Hepatocyte (in vitro differentiated cells): ENCODE measurements at regions not wholly inside any gene's neighbourhood (a gene's known extent, or its start where the extent isn't known, plus 50 kb on each side); places are given as distances from the start of the nearest gene placed in this dataset.

Experiments
- DNase-seq: peaks from one replicate; pipeline ENCODE4 v3.0.0-alpha.2; 2016; ENCODE audit warnings: low spot score
- H2AFZ ChIP-seq: fragments of 200-600 bp; sonication (generic); 2 replicates; pipeline ENCODE4 v1.6.0; 2016; ENCODE audit warnings: antibody characterized with exemption, mild to moderate bottlenecking
- H3K27ac ChIP-seq: fragments of 200-600 bp; sonication (generic); 2 replicates; pipeline ENCODE4 v1.5.1; 2016; ENCODE audit warnings: mild to moderate bottlenecking
- H3K27me3 ChIP-seq: fragments of 200-600 bp; sonication (generic); 2 replicates; pipeline ENCODE4 v1.6.1; 2016
- H3K36me3 ChIP-seq: fragments of 200-600 bp; sonication (generic); replicated peaks from 2 replicates; pipeline ENCODE4 v1.5.1; 2016; ENCODE audit warnings: low read depth; ENCODE audit not compliant: insufficient read depth
- H3K4me1 ChIP-seq: fragments of 200-600 bp; sonication (generic); 2 replicates; pipeline ENCODE4 v1.5.1; 2016; ENCODE audit warnings: mild to moderate bottlenecking, moderate library complexity; ENCODE audit not compliant: insufficient read depth
- H3K4me2 ChIP-seq: fragments of 200-600 bp; sonication (generic); 2 replicates; pipeline ENCODE4 v1.6.0; 2016
- H3K4me3 ChIP-seq: fragments of 200-600 bp; sonication (generic); 2 replicates; pipeline ENCODE4 v1.5.1; 2016; ENCODE audit warnings: mild to moderate bottlenecking
- H3K79me2 ChIP-seq: fragments of 200-600 bp; sonication (generic); 2 replicates; pipeline ENCODE4 v1.6.0; 2017; ENCODE audit warnings: mild to moderate bottlenecking
- H3K9me2 ChIP-seq: fragments of 200-600 bp; sonication (generic); replicated peaks from 2 replicates; pipeline ENCODE4 v1.6.0; 2017; ENCODE audit warnings: mild to moderate bottlenecking; ENCODE audit not compliant: insufficient read depth
- H3K9me3 ChIP-seq: fragments of 200-600 bp; sonication (generic); 2 replicates; pipeline ENCODE4 v1.5.1; 2016; ENCODE audit warnings: low read depth, mild to moderate bottlenecking
- H4K20me1 ChIP-seq: fragments of 200-600 bp; sonication (generic); 2 replicates; pipeline ENCODE4 v1.6.0; 2016; ENCODE audit warnings: mild to moderate bottlenecking; ENCODE audit not compliant: insufficient read depth, poor library complexity, severe bottlenecking
- CTCF ChIP-seq: fragments of 200-600 bp; sonication (generic); IDR thresholded peaks from 2 replicates; pipeline ENCODE4 v1.5.1; 2016; ENCODE audit warnings: antibody characterized with exemption, mild to moderate bottlenecking; ENCODE audit not compliant: poor library complexity
- EZH2 ChIP-seq: fragments of 200-600 bp; sonication (generic); IDR thresholded peaks from 2 replicates; pipeline ENCODE4 v1.6.1; 2016; ENCODE audit warnings: antibody characterized with exemption, mild to moderate bottlenecking, borderline replicate concordance
- EZH2phosphoT487 ChIP-seq: fragments of 200-600 bp; sonication (generic); IDR thresholded peaks from one replicate; pipeline ENCODE4 v1.6.1; 2018; ENCODE audit warnings: antibody characterized with exemption, mild to moderate bottlenecking, low read depth, moderate library complexity; ENCODE audit not compliant: unreplicated experiment, severe bottlenecking
- WGBS: methylation state at CpG from one replicate; pipeline ENCODE4 v1.1.6; 2016; ENCODE audit warnings: low lambda C conversion rate; ENCODE audit errors: missing lambda C conversion rate; 5-methylcytosine and 5-hydroxymethylcytosine counted together

DNA sequence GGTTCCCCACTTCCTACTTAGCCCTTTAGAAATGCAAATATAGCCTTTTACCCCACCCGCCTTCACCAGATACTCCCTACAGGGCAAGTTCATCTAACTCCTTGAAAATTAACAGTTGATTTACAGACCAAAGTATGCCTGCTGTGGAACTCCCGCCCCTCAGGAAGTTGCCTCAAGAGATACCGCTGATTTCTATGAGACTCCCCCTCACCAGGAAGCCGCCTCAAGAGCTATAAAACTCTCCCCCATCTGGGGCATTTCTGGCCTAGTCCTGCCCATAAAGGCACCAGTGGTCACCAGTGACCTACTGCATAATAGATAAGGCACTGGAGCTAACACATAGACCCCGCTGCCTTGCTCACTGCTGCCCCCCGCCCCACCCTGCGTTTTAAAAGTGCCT lies 201.7 kb upstream of the UBL3 start:
- H3K4me1 ChIP-seq, result no peaks in the 10 kb centered on the region
- H4K20me1 ChIP-seq, result no peaks in the 10 kb centered on the region
- H3K4me3 ChIP-seq, result no peak overlapping the region
- H3K4me2 ChIP-seq, result no peak overlapping the region
- no peaks in the 10 kb centered on the region for H3K9me2 ChIP-seq
- no peak overlapping the region for H3K27ac ChIP-seq
- 29% methylated on average over 7 of the region's 7 CpGs for WGBS
- H3K36me3 ChIP-seq, result no peaks in the 10 kb centered on the region
- DNase-seq, result no peak
- no peak for TF ChIP-seq EZH2
- no peak for TF ChIP-seq EZH2phosphoT487
- no peak for TF ChIP-seq CTCF
- no peak overlapping the region for H2AFZ ChIP-seq
- no peaks in the 10 kb centered on the region for H3K9me3 ChIP-seq
- H3K27me3 ChIP-seq, result no peaks in the 10 kb centered on the region
- no peaks in the 10 kb centered on the region for H3K79me2 ChIP-seq

GRCh38 chr13:30051531-30052060 lies 201.2 kb upstream of the UBL3 start:
- Histone ChIP-seq H3K27ac (no peak overlapping the region), H4K20me1 (no peaks in the 10 kb centered on the region), H3K4me2 (no peak overlapping the region)

GRCh38 chr13:30049692-30050091 lies 199.3 kb upstream of the UBL3 start:
- 80% methylated on average over 5 of the region's 5 CpGs for WGBS
- no peaks in the 10 kb centered on the region for H3K79me2 ChIP-seq
- no peak overlapping the region for H3K4me2 ChIP-seq
- no peaks in the 10 kb centered on the region for H3K4me1 ChIP-seq
- H3K9me3 ChIP-seq, result no peaks in the 10 kb centered on the region
- H3K4me3 ChIP-seq, result no peak overlapping the region
- DNase-seq, result no peak
- H2AFZ ChIP-seq, result no peak overlapping the region
- no peaks in the 10 kb centered on the region for H4K20me1 ChIP-seq
- no peak overlapping the region for H3K27ac ChIP-seq
- no peaks in the 10 kb centered on the region for H3K36me3 ChIP-seq
- no peaks in the 10 kb centered on the region for H3K9me2 ChIP-seq
- no peaks in the 10 kb centered on the region for H3K27me3 ChIP-seq
- TF ChIP-seq EZH2 (no peak), EZH2phosphoT487 (no peak), CTCF (no peak)

More at GRCh38 chr13:30051531-30052060, 201.2 kb upstream of the UBL3 start:
- H3K27me3 ChIP-seq, result no peaks in the 10 kb centered on the region
- no peaks in the 10 kb centered on the region for H3K4me1 ChIP-seq
- no peaks in the 10 kb centered on the region for H3K79me2 ChIP-seq
- no peaks in the 10 kb centered on the region for H3K9me3 ChIP-seq
- no peak for DNase-seq
- TF ChIP-seq EZH2 (no peak), EZH2phosphoT487 (no peak), CTCF (no peak)
- H2AFZ ChIP-seq, result no peak overlapping the region
- 63% methylated on average over 2 of the region's 2 CpGs for WGBS
- no peaks in the 10 kb centered on the region for H3K36me3 ChIP-seq
- H3K9me2 ChIP-seq, result no peaks in the 10 kb centered on the region
- no peak overlapping the region for H3K4me3 ChIP-seq
